ENCODE measurements at regions not wholly inside any gene's neighbourhood (a gene's known extent, or its start where the extent isn't known, plus 50 kb on each side); places are given as distances from the start of the nearest gene placed in this dataset.

DNA sequence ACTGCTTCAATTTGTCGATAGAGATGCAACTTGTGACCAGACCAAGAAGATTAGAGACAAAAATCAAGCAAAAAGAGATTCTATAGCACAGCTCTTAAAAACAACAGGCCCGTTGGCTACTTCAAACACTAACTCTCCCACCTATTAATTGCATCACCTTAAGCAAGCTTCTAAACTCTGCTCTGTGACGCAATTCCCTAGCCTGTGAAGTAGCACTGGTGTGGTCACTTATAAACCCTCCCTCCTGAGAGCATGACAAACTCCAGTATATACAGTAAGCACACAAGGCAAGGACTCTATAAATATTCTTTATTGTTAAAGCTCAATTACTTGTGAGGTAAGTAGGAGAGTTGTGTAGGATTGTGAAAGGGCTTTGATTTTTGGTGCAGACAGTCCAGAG, 72.3 kb downstream of the CMPK2 start:
- no peaks in the 10 kb centered on the region for H3K36me3 ChIP-seq (replicated peaks in 1 of 2; ENCODE audit: control extremely low read depth in 1 of 2, control insufficient read depth in 1 of 2, extremely low read depth in 1 of 2, insufficient read depth in 2 of 2, low read length in 1 of 2)
- no peaks in the 10 kb centered on the region for H3K79me2 ChIP-seq (ENCODE audit: control insufficient read depth, insufficient read depth, low read length)
- POLR2A ChIA-PET = no interaction called here
- H2AFZ ChIP-seq (ENCODE audit: insufficient read depth, low read depth, low read length, poor library complexity, severe bottlenecking) = no peak overlapping the region
- TF ChIP-seq, protein P1, sequence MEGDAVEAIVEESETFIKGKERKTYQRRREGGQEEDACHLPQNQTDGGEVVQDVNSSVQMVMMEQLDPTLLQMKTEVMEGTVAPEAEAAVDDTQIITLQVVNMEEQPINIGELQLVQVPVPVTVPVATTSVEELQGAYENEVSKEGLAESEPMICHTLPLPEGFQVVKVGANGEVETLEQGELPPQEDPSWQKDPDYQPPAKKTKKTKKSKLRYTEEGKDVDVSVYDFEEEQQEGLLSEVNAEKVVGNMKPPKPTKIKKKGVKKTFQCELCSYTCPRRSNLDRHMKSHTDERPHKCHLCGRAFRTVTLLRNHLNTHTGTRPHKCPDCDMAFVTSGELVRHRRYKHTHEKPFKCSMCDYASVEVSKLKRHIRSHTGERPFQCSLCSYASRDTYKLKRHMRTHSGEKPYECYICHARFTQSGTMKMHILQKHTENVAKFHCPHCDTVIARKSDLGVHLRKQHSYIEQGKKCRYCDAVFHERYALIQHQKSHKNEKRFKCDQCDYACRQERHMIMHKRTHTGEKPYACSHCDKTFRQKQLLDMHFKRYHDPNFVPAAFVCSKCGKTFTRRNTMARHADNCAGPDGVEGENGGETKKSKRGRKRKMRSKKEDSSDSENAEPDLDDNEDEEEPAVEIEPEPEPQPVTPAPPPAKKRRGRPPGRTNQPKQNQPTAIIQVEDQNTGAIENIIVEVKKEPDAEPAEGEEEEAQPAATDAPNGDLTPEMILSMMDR (IDR thresholded peaks at IDR 0.05) = no peak
- no peak for TF ChIP-seq EZH2 (IDR thresholded peaks at IDR 0.05; ENCODE audit: borderline replicate concordance, insufficient read depth, low read depth, low read length, poor library complexity, severe bottlenecking)
- no peaks in the 10 kb centered on the region for H3K9me3 ChIP-seq (ENCODE audit: control extremely low read depth in 1 of 3, control insufficient read depth in 2 of 3, insufficient read depth in 1 of 3, low read length in 2 of 3)
- no peak for DNase-seq
- CTCF ChIA-PET = interaction anchor here (1.5 kb wide), 1 partner anchor 21 kb away, joined by 5 read pairs; no protein-coding TSS in a partner anchor
- H3K27me3 Mint-ChIP-seq = peaks cover 3% of the 10 kb centered on the region
- no peak overlapping the region for H3K27ac ChIP-seq (ENCODE audit: low read length in 2 of 2)
- H3K4me2 ChIP-seq (replicated peaks; ENCODE audit: low read depth, low read length, poor library complexity, severe bottlenecking) = no peak overlapping the region
- no peak overlapping the region for H3K9ac ChIP-seq (ENCODE audit: low read length)
- WGBS (ENCODE audit: insufficient coverage) = 100% methylated on average over 2 of the region's 3 CpGs
- H4K20me1 ChIP-seq (ENCODE audit: control insufficient read depth, insufficient read depth, low read length, poor library complexity, severe bottlenecking) = no peaks in the 10 kb centered on the region
- no peak for ATAC-seq (ENCODE audit: low read depth)
- no peak overlapping the region for H3K27ac Mint-ChIP-seq
- no peak overlapping the region for H3K4me3 ChIP-seq (ENCODE audit: control extremely low read depth in 1 of 5, extremely low read depth in 1 of 5, insufficient read depth in 1 of 5, low read depth in 2 of 5, low read length in 4 of 5)
- H3K4me1 Mint-ChIP-seq = no peaks in the 10 kb centered on the region
- H3K4me3 Mint-ChIP-seq = no peak overlapping the region
- H3K4me1 ChIP-seq (ENCODE audit: control insufficient read depth in 2 of 2, insufficient read depth in 2 of 2, low read length in 2 of 2) = no peaks in the 10 kb centered on the region
- no peaks in the 10 kb centered on the region for H3K9me3 Mint-ChIP-seq (ENCODE audit: insufficient read depth)
- intact Hi-C loops (cut with micrococcal nuclease) = no loop called here
- no peaks in the 10 kb centered on the region for H3K27me3 ChIP-seq (replicated peaks in 1 of 4; ENCODE audit: control extremely low read depth in 1 of 4, control insufficient read depth in 3 of 4, insufficient read depth in 4 of 4, low read length in 3 of 4)

DNA sequence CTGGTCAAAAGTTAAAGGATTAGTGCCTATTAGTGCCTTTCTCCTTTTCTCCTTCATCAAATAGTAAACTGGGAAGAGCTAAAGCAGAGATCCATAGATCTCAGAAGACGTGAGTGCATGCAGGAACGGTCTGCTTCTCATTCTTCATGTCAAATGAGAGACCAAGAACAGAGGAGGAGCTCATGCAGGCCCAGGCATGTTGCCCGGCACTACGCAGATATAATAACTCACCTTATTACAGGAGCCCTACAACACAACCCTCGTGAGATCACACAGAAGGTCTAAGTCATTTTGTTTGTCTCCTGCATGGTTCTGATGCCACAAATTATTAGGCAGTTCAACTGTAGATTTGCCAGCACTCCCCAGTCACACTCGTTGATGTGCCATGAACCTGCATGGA, 71.8 kb downstream of the CMPK2 start:
- H3K27me3 ChIP-seq (replicated peaks in 1 of 4; ENCODE audit: control extremely low read depth in 1 of 4, control insufficient read depth in 3 of 4, insufficient read depth in 4 of 4, low read length in 3 of 4) = no peaks in the 10 kb centered on the region
- no peaks in the 10 kb centered on the region for H3K4me1 ChIP-seq (ENCODE audit: control insufficient read depth in 2 of 2, insufficient read depth in 2 of 2, low read length in 2 of 2)
- H3K27ac ChIP-seq (ENCODE audit: low read length in 2 of 2) = no peak overlapping the region
- peaks cover 3% of the 10 kb centered on the region for H3K27me3 Mint-ChIP-seq
- H3K4me2 ChIP-seq (replicated peaks; ENCODE audit: low read depth, low read length, poor library complexity, severe bottlenecking) = no peak overlapping the region
- no peaks in the 10 kb centered on the region for H3K79me2 ChIP-seq (ENCODE audit: control insufficient read depth, insufficient read depth, low read length)
- no peaks in the 10 kb centered on the region for H3K9me3 Mint-ChIP-seq (ENCODE audit: insufficient read depth)
- no peak overlapping the region for H3K9ac ChIP-seq (ENCODE audit: low read length)
- H2AFZ ChIP-seq (ENCODE audit: insufficient read depth, low read depth, low read length, poor library complexity, severe bottlenecking) = no peak overlapping the region
- H3K36me3 ChIP-seq (replicated peaks in 1 of 2; ENCODE audit: control extremely low read depth in 1 of 2, control insufficient read depth in 1 of 2, extremely low read depth in 1 of 2, insufficient read depth in 2 of 2, low read length in 1 of 2) = no peaks in the 10 kb centered on the region
- DNase-seq (no peak), ATAC-seq (ENCODE audit: low read depth) (no peak)
- H3K27ac Mint-ChIP-seq = no peak overlapping the region
- no peaks in the 10 kb centered on the region for H4K20me1 ChIP-seq (ENCODE audit: control insufficient read depth, insufficient read depth, low read length, poor library complexity, severe bottlenecking)
- intact Hi-C loops (cut with micrococcal nuclease) = no loop called here
- H3K4me1 Mint-ChIP-seq = no peaks in the 10 kb centered on the region
- no peaks in the 10 kb centered on the region for H3K9me3 ChIP-seq (ENCODE audit: control extremely low read depth in 1 of 3, control insufficient read depth in 2 of 3, insufficient read depth in 1 of 3, low read length in 2 of 3)
- H3K4me3 Mint-ChIP-seq = no peak overlapping the region
- 95% methylated on average over 6 of the region's 6 CpGs for WGBS (ENCODE audit: insufficient coverage)
- TF ChIP-seq EZH2 (IDR thresholded peaks at IDR 0.05; ENCODE audit: borderline replicate concordance, insufficient read depth, low read depth, low read length, poor library complexity, severe bottlenecking) = no peak
- TF ChIP-seq, protein P1 (IDR thresholded peaks at IDR 0.05) = no peak
- POLR2A ChIA-PET = no interaction called here
- H3K4me3 ChIP-seq (ENCODE audit: control extremely low read depth in 1 of 5, extremely low read depth in 1 of 5, insufficient read depth in 1 of 5, low read depth in 2 of 5, low read length in 4 of 5) = no peak overlapping the region
- CTCF ChIA-PET = interaction anchor here (1.5 kb wide), 1 partner anchor 21 kb away, joined by 5 read pairs; no protein-coding TSS in a partner anchor

Data from B cell (primary cell).